ENCODE measurements at regions not wholly inside any gene's neighbourhood (a gene's known extent, or its start where the extent isn't known, plus 50 kb on each side); places are given as distances from the start of the nearest gene placed in this dataset.

- CTCF ChIA-PET, result no interaction called here
- no peaks in the 10 kb centered on the region for H3K4me1 Mint-ChIP-seq
These were observed 304.4 kb downstream of the KCNS3 start for GRCh38 chr2:18182861-18183260.

DNA sequence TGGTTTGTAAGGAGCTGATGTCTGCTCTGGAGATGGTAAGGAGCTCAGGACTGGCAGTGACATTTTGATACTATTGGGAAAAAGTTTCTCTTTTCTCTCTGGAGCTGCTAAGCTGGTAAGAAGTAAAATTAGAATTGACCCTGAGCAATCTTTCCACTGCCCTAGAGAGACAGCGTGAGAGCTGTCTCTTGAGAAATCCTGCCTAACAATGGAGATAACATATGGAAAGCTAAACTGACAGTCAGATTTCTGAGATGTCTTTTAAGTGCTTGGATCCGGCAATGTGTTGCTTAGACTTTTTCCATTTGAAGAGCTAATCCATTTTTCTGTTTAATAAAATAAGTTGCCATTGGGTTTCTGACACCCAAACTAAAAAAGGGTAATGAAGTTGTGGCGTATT lies 302.4 kb downstream of the KCNS3 start:
- Mint-ChIP-seq H3K36me3 (ENCODE audit: low read depth) (no peaks in the 10 kb centered on the region), H3K27me3 (peaks cover 10% of the 10 kb centered on the region), H3K4me1 (no peaks in the 10 kb centered on the region), H3K9me3 (no peaks in the 10 kb centered on the region), H3K4me3 (no peak overlapping the region), H3K27ac (no peak overlapping the region)
- intact Hi-C loops (cut with micrococcal nuclease), result no loop called here
- no peak for DNase-seq
- ATAC-seq (ENCODE audit: low read depth), result no peak
- CTCF ChIA-PET, result interaction anchor here (0.7 to 1.1 kb wide), 4 partner anchors 169 to 515 kb away, joined by 3 to 4 read pairs (median 4); no protein-coding TSS in a partner anchor
- POLR2A ChIA-PET, result no interaction called here
- no peak for TF ChIP-seq CTCF (IDR thresholded peaks at IDR 0.05)

More at GRCh38 chr2:18182861-18183260, 304.4 kb downstream of the KCNS3 start:
- POLR2A ChIA-PET, result no interaction called here
- no peaks in the 10 kb centered on the region for H3K36me3 Mint-ChIP-seq (ENCODE audit: low read depth)
- H3K27ac Mint-ChIP-seq, result no peak overlapping the region
- H3K4me3 Mint-ChIP-seq, result no peak overlapping the region
- DNase-seq (no peak), ATAC-seq (ENCODE audit: low read depth) (no peak)
- no peaks in the 10 kb centered on the region for H3K9me3 Mint-ChIP-seq
- intact Hi-C loops (cut with micrococcal nuclease), result no loop called here
- TF ChIP-seq CTCF (IDR thresholded peaks at IDR 0.05), result no peak
- H3K27me3 Mint-ChIP-seq, result peaks cover 10% of the 10 kb centered on the region

- no peak for ATAC-seq (ENCODE audit: low read depth)
- H3K36me3 Mint-ChIP-seq (ENCODE audit: low read depth), result no peaks in the 10 kb centered on the region
- CTCF ChIA-PET, result interaction anchor here (1.0 kb wide), 1 partner anchor 328 kb away, joined by 3 read pairs; no protein-coding TSS in a partner anchor
These were observed 301.7 kb downstream of the KCNS3 start for GRCh38 chr2:18180031-18180610.

DNA sequence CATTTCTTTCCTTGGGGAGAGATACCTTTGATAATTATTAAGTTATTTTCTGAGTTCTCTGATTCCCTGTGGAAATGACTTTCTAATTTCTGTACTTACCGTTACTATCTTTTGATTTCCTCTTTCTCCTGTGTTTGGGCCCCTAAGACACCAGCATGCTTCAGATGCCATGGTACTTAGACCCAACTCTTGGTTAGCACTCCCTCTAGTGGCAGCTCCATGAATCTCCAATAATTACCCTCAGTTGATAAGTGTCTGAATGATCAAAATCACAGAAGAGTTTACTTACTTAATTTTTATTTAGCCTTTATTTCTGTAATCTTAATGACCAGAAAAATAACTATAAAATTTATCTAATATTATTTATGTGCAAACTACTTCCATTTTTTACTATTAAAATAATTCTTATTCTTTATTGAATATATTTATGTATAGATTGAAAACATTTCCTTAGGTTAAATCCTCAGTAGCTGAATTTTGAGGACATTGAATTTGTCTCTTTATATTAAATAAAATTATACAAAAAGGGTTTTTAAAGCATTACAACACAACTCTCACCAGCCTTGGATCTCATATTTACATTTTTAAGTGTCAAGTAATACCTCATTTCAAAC lies 300.4 kb downstream of the KCNS3 start:
- H3K27me3 Mint-ChIP-seq, result peaks cover 5% of the 10 kb centered on the region
- intact Hi-C loops (cut with micrococcal nuclease), result loop anchor here (1.0 kb wide), 2 partner anchors 328 to 533 kb away; no protein-coding TSS in a partner anchor
- H3K27ac Mint-ChIP-seq, result no peak overlapping the region
- peak; percentile 40 for ATAC-seq (ENCODE audit: low read depth)
- ChIA-PET POLR2A (no interaction called here), CTCF (interaction anchor here (1.2 kb wide), 1 partner anchor 533 kb away, joined by 4 read pairs; no protein-coding TSS in a partner anchor)
- no peak overlapping the region for H3K4me3 Mint-ChIP-seq
- H3K36me3 Mint-ChIP-seq (ENCODE audit: low read depth), result no peaks in the 10 kb centered on the region
- peaks cover 3% of the 10 kb centered on the region for H3K9me3 Mint-ChIP-seq
- no peaks in the 10 kb centered on the region for H3K4me1 Mint-ChIP-seq
- DNase-seq, result no peak
- peak; percentile 23 for TF ChIP-seq CTCF (IDR thresholded peaks at IDR 0.05)

More at GRCh38 chr2:18180031-18180610, 301.7 kb downstream of the KCNS3 start:
- intact Hi-C loops (cut with micrococcal nuclease), result no loop called here
- DNase-seq, result no peak
- no peaks in the 10 kb centered on the region for H3K4me1 Mint-ChIP-seq
- H3K9me3 Mint-ChIP-seq, result peaks cover 3% of the 10 kb centered on the region
- peaks cover 8% of the 10 kb centered on the region for H3K27me3 Mint-ChIP-seq
- POLR2A ChIA-PET, result no interaction called here
- no peak for TF ChIP-seq CTCF (IDR thresholded peaks at IDR 0.05)
- no peak overlapping the region for H3K27ac Mint-ChIP-seq
- no peak overlapping the region for H3K4me3 Mint-ChIP-seq

- intact Hi-C loops (cut with micrococcal nuclease), result no loop called here
- Mint-ChIP-seq H3K27me3 (peaks cover 5% of the 10 kb centered on the region), H3K4me1 (no peaks in the 10 kb centered on the region), H3K9me3 (peaks cover 3% of the 10 kb centered on the region), H3K36me3 (ENCODE audit: low read depth) (no peaks in the 10 kb centered on the region), H3K4me3 (no peak overlapping the region), H3K27ac (no peak overlapping the region)
- no peak for ATAC-seq (ENCODE audit: low read depth)
- ChIA-PET POLR2A (no interaction called here), CTCF (interaction anchor here (0.7 to 1.3 kb wide), 2 partner anchors 325 to 326 kb away, joined by 3 to 4 read pairs; no protein-coding TSS in a partner anchor)
- DNase-seq, result no peak
- TF ChIP-seq CTCF (IDR thresholded peaks at IDR 0.05), result no peak
These were observed 298.3 kb downstream of the KCNS3 start for GRCh38 chr2:18176679-18177215.

Data from activated B cell treated with CpG ODN at 0.5 μM for 24 hours (primary cell).